Pancreas (tissue), 10 donors: ENCODE measurements at regions not wholly inside any gene's neighbourhood (a gene's known extent, or its start where the extent isn't known, plus 50 kb on each side); places are given as distances from the start of the nearest gene placed in this dataset.

Source experiments
- ATAC-seq, 4 donors: fragments of 200-7000 bp; cut with Tn5 transposase; one replicate each; pipeline versions ENCODE4 v1.8.0 to v1.9.1; 2020; ENCODE audit warnings: mild to moderate bottlenecking in 4 of 4, moderate library complexity in 4 of 4
- DNase-seq, 6 donors: peaks; one replicate each; pipeline ENCODE4 v3.0.0-alpha.2; 2020
- FAIRE-seq: peaks from 2 replicates; lab custom pipeline; 2012; peaks lifted over from hg19 to GRCh38; lab: Jason Lieb, UNC
- H3K27ac ChIP-seq, 4 donors: fragments of 200-600 bp; sonication (generic); 1 replicate in 3 of 4; 2 replicates in 1 of 4; pipeline versions ENCODE4 v1.5.0 to v1.8.0; 2020
- H3K27me3 ChIP-seq, 4 donors: fragments of 200-600 bp; one replicate each; pipeline ENCODE4 v1.8.0; 2021
- H3K36me3 ChIP-seq, 3 donors: fragments of 200-600 bp; sonication (generic) in 1 of 3; one replicate each; pipeline versions ENCODE4 v1.5.0 to v1.8.0; 2020 to 2021
- H3K4me1 ChIP-seq, 3 donors: fragments of 200-600 bp; one replicate each; pipeline ENCODE4 v1.8.0; 2021
- H3K4me3 ChIP-seq, 4 donors: fragments of 200-600 bp; sonication (generic) in 2 of 4; one replicate each; pipeline versions ENCODE4 v1.5.0 to v1.8.0; 2020 to 2021
- H3K9me3 ChIP-seq, 4 donors: fragments of 200-600 bp; one replicate each; pipeline ENCODE4 v1.8.0; 2021
- WGBS, 2 donors: extraction: QIAGEN DNeasy Blood & Tissue Kit; methylation state at CpG; one replicate each; pipeline ENCODE4 v1.1.7; 2013; 5-methylcytosine and 5-hydroxymethylcytosine counted together
- intact Hi-C, 3 donors: fragments of 100-400 bp; cut with DNase I; formaldehyde crosslinking; loops; one replicate each; pipeline versions ENCODE4 v1.11.1 to v1.14.2; 2022
- TF ChIP-seq, protein P1 (sequence below), 4 donors: fragments of 200-600 bp; sonication (generic) in 3 of 4; IDR thresholded peaks; one replicate each; pipeline versions ENCODE4 v1.5.0 to v1.8.0; 2021; ENCODE audit warnings: antibody characterized with exemption in 4 of 4
- donor health status: healthy with polysubstance abuse.
- donor health status: DM: no; HTN: no; CAD: no; lungs with moderate emphysema.
- donor health status: DM: no; HTN: no; CAD: no.
- donor health status: control.
- donor health status: control.
- donor health status: Bipolar disorder and iron deficiency.
- donor health status: DM: yes; HTN: yes; CAD: no.
- donor health status: DM: no; HTN: no; CAD: no.
- donor health status: DM: no; HTN: no; CAD: no.
- donor health status: DM: yes; HTN: yes; CAD: no.

DNA sequence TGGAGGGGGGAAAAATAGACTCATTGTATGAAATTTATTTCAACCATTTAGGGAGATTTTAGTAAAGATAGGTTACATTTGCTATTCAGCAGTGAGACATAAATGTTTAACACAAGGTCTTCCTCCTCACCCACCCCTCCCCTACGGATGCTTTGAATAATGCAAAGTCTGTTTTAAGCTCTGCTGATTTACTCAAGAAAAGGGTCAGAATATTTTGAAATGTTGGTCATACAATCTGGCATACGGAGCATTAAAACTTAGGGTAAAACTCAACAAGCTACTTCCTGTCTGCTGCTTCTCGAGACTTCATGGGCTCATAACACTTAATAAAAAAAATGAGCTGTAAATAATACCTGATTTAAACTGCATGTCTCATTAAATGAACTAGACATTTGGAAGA, 156.3 kb downstream of the WNT5A start:
- H3K27me3 ChIP-seq: no peaks in the 10 kb centered on the region
- no peak overlapping the region for H3K27ac ChIP-seq
- ATAC-seq (no peak), FAIRE-seq (no peak), DNase-seq (no peak)
- intact Hi-C loops: no loop called here
- no peaks in the 10 kb centered on the region for H3K36me3 ChIP-seq
- TF ChIP-seq, protein P1, sequence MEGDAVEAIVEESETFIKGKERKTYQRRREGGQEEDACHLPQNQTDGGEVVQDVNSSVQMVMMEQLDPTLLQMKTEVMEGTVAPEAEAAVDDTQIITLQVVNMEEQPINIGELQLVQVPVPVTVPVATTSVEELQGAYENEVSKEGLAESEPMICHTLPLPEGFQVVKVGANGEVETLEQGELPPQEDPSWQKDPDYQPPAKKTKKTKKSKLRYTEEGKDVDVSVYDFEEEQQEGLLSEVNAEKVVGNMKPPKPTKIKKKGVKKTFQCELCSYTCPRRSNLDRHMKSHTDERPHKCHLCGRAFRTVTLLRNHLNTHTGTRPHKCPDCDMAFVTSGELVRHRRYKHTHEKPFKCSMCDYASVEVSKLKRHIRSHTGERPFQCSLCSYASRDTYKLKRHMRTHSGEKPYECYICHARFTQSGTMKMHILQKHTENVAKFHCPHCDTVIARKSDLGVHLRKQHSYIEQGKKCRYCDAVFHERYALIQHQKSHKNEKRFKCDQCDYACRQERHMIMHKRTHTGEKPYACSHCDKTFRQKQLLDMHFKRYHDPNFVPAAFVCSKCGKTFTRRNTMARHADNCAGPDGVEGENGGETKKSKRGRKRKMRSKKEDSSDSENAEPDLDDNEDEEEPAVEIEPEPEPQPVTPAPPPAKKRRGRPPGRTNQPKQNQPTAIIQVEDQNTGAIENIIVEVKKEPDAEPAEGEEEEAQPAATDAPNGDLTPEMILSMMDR (IDR thresholded peaks at IDR 0.05): no peak
- WGBS, 2 donors: 53 to 60% methylated on average over 3 of the region's 3 CpGs
- H3K4me3 ChIP-seq: no peak overlapping the region
- H3K4me1 ChIP-seq: no peaks in the 10 kb centered on the region
- no peaks in the 10 kb centered on the region for H3K9me3 ChIP-seq

DNA sequence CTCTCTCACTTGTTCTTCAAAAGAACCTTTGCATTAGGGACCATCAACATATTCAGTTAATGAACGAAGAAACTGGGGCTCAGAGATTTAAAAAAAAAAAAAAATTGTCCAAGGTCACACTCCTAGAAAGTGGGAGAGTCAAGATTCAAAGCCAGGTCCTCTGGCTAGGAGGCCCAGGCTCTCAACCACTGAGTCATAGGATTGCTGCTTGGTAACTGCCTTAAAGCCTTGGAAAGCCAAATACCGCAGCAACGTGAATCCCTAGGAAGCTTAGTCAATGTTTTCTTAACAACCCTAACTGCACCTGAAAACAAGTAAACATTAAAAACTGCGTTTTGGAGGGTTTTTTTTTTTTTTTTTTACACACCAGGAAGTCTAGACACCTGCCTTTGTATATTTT, 156.8 kb downstream of the WNT5A start:
- TF ChIP-seq, protein P1 (IDR thresholded peaks at IDR 0.05): no peak
- H3K36me3 ChIP-seq: no peaks in the 10 kb centered on the region
- intact Hi-C loops: no loop called here
- peak in 3 of 4 donors; percentile 36 to 67 (median 45) for ATAC-seq
- no peaks in the 10 kb centered on the region for H3K9me3 ChIP-seq
- H3K27me3 ChIP-seq: no peaks in the 10 kb centered on the region
- H3K4me1 ChIP-seq: no peaks in the 10 kb centered on the region
- no peak overlapping the region for H3K4me3 ChIP-seq
- no peak for FAIRE-seq
- no peak for DNase-seq
- H3K27ac ChIP-seq: no peak overlapping the region
- WGBS, 2 donors: 32 to 36% methylated on average over 4 of the region's 4 CpGs

DNA sequence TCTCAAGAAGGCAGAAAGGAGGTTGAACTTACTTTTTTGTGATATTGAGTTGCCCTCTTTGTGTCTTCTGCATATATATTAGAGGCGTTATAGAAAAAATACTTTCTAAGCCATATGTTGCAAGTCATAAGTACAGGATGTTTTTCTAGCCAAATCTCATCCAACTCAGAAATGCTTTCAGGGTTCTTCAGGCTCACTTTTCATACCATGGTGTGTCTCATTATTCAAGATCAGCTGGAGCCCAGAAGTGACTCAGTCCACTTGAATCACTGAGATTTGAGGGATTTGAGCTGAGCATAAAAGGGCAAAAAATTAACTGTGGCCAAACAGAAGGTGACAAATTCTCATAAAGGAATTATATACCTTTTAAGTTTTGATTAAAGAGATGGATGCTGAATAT, 157.3 kb downstream of the WNT5A start:
- TF ChIP-seq, protein P1 (IDR thresholded peaks at IDR 0.05): no peak
- H3K27ac ChIP-seq: no peak overlapping the region
- ATAC-seq: no peak

DNA sequence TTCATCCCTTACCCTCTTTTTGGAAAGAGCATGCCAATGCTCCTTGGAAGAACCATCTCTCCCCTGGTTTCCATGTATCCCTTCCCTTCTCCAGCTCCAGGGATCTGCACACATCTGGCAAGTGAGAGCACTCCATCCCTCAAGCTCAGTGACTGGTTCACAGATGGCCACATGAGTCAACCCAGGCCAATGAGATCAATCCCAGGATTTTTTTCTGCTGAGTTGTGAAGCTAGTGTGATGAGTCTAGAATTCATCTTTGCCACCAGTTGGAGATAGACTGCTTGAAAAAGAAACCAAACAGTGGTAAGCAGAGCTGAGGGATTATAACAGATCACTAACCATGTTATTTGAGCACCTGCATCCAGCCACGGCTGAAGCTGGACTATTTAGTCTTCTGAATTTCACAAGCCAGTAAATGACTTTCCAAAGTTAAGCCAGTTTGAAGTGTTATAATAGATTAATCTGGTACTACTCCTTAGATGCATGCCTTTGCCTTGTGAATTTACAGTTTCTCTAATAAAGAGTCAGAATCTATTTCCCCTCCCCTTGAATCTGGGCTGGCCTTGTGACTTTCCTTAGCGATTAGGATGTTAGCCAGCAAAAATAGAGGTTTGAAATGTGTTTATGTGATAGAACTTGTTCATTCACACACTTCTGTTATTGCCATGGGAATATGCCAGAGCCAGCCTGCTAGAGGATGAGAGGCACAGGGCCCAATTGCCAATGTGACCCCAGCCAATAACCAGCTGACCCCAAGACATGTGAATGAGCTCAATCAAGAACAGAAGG, 159.8 kb downstream of the WNT5A start:
- Histone ChIP-seq H3K27ac (no peak overlapping the region), H3K9me3 (no peaks in the 10 kb centered on the region), H3K27me3 (no peaks in the 10 kb centered on the region), H3K4me3 (no peak overlapping the region), H3K4me1 (no peaks in the 10 kb centered on the region), H3K36me3 (no peaks in the 10 kb centered on the region)
- WGBS, 2 donors: 67 to 81% methylated on average over 2 of the region's 2 CpGs
- ATAC-seq (no peak), FAIRE-seq (no peak), DNase-seq (no peak)
- intact Hi-C loops: no loop called here
- TF ChIP-seq, protein P1 (IDR thresholded peaks at IDR 0.05): no peak

More for the DNA sequence above, 157.3 kb downstream of the WNT5A start:
- Histone ChIP-seq H3K27me3 (no peaks in the 10 kb centered on the region), H3K36me3 (no peaks in the 10 kb centered on the region), H3K4me1 (no peaks in the 10 kb centered on the region), H3K4me3 (no peak overlapping the region), H3K9me3 (no peaks in the 10 kb centered on the region)
- WGBS, 2 donors: 84 to 85% methylated on average over 1 of the region's 1 CpG
- no peak for FAIRE-seq
- intact Hi-C loops: no loop called here
- no peak for DNase-seq

DNA sequence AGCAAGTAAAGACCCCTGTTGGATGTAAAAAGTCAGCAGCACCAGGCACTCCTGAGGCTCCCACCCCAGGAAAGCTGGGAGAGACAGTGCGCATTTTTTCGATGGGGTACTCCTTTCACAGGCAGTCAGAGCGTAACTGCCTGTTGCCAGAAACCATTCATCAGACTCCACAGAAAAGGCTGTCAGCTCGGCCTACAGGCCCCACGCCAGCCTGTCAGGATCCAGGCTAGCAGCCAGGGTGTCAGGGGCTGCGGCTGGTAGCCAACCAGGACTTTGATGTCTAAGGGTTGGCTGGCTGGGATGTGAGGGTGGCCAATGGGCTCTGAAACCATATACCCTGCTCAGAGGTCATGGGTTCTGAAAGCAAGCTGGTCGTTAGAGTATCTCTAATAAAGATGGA, 164.5 kb downstream of the WNT5A start:
- no peak overlapping the region for H3K4me3 ChIP-seq
- no peaks in the 10 kb centered on the region for H3K4me1 ChIP-seq
- DNase-seq (no peak), FAIRE-seq (no peak), ATAC-seq (no peak)
- TF ChIP-seq, protein P1 (IDR thresholded peaks at IDR 0.05): no peak
- no peaks in the 10 kb centered on the region for H3K9me3 ChIP-seq
- intact Hi-C loops: no loop called here
- WGBS, 2 donors: 74 to 75% methylated on average over 7 of the region's 7 CpGs
- H3K36me3 ChIP-seq: no peaks in the 10 kb centered on the region
- no peaks in the 10 kb centered on the region for H3K27me3 ChIP-seq
- no peak overlapping the region for H3K27ac ChIP-seq
